CD1c-positive myeloid dendritic cell (primary cell): ENCODE measurements at regions not wholly inside any gene's neighbourhood (a gene's known extent, or its start where the extent isn't known, plus 50 kb on each side); places are given as distances from the start of the nearest gene placed in this dataset.
"Not testable (repeated sequence)": the region's sequence is repeated elsewhere in the genome, so short reads cannot be mapped to it uniquely, and the experiment has no call there.

Source experiments
- DNase-seq: peaks from one replicate; pipeline ENCODE4 v3.0.0-alpha.2; 2016; ENCODE audit errors: extremely low spot score

DNA sequence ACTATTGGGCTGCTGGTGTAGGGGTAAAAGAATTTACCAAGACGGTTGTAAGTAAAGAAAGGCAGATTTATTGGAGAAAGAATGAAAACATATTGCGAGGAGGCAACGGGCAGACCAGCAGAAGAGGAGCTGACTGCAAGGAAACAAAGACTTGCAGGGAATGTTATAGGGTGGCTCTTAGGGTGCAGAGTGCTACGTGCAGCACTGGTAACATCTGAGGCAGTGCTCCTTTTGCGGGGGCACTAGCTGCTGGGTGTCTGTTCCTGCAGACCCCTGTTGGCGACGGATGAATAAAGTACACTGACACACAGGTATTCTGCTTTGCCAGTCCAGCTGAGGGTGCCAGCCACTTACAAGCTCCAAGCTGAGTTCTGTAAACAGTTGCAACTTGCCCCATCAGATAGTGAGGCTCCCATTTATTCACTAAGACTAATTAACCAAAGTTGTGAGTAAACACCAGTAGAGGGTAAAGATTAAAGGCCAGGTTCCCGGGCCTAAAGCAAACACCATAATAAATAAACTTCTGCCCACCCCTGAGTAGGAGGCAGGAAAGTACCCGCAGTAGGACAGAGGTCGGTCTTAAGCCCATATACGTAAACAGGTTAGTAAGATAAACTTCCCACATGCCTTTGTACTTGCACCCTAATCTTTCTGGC, 140.2 kb upstream of the KCNK1 start:
- DNase-seq, result no peak

DNA sequence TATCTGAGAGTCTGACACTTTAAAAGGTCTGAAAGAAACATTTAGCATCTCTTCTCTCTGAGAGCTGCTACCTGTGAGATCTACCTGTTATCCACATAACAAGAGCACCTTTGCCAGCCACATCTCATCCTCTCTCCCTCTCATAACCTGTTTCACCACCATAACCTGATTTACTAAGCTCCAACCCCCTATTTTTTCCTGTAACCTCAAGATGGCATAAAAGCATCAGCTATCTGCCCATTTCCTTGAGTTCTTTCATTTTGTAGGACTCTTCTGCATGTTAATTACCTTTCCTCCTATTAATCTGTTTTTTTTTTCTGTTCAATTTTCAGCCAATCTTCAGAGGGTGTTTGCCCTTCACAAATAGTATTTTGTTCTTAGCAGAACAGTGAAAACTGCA, 136.5 kb upstream of the KCNK1 start:
- DNase-seq, result no peak

DNA sequence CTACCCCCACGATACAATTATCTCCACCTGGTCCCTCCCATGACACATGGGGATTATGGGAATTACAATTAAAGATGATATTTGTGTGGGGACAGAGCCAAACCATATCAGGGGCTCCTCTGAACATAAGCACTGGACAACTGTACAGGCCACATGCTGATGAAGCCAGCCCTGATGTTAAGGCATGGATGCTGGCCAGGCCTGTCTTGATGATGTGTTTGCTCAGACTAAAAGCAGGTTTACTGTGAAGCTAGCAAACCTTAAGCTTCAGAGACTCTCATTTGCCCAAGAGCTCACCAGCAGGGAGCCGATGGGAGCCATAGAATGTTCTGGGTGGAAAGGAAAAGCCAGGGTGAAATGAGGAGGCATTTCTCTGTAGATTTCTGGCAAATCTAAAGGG, 135.3 kb upstream of the KCNK1 start:
- DNase-seq, result no peak

DNA sequence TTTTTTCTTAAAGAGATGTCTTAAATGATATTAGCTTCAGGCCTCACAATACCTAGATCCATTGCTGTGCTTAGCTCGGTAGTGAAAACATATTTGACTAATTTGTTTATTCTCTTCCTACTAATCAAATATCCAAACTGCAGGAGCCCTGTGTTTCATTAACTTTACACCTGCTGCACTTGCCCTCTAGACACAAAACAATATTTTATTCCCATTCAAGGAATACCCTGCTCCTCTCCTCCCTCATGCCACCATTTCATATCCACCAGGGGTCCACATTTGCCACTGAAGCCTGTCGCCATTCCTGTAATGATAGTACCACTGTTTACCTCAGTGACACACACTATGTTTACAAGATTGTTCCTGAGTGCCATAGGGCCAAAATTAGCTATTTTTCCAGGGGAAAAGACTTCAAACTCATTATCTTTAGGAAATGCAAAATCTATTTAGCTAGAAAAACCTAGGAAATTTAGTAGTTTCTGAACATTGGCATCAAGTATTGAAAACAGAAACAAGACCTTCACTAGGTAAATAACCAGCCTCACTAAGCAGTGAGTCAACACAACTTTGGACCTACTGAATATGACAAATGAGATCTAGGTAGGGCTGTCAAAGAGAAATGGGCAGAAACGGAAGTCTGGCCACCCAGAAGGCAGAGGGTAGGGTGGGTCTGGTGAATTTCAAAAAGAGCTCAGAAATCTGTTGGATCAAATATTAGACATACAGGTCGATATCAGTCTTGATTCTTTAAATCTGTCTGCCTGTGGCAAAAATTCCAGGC, 134.6 kb upstream of the KCNK1 start:
- no peak for DNase-seq

DNA sequence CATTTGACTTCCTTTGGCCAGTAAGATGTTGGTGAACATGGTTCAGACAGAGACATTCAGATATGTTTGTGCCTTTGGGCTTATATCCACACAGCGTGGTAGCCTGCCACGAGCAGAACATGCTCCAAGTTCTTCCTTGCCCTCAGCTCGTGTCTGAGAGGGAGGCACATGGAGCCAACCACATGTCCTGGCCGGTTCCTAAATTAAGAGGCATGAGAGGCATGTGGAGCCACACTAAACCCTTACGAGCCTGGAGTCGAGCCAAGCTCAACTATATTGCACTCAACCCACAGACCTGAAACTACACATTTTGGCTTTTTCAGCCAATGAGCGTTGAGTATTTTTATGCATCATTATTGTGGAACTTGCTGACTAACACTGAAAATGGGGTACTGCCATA, 133.7 kb upstream of the KCNK1 start:
- peak; percentile 65 for DNase-seq

DNA sequence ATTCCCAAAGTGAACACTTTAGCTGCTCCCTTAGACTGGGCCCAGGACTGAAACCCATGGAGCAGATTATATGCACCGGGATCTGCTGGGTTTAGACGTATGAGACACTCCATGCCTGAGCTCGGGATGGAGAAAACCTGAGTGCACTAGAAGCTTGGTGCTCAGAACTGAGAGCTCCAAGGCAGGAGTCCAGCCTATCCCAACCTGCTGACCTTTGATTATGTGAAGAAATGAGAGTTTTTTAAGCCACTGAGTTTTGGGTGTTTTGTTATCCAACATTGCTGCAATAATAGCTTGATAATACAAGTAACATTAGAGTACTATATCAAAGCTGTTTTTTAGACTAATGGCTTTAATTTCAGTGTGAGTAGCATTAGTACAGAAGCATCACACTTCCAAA, 131.5 kb upstream of the KCNK1 start:
- no peak for DNase-seq

DNA sequence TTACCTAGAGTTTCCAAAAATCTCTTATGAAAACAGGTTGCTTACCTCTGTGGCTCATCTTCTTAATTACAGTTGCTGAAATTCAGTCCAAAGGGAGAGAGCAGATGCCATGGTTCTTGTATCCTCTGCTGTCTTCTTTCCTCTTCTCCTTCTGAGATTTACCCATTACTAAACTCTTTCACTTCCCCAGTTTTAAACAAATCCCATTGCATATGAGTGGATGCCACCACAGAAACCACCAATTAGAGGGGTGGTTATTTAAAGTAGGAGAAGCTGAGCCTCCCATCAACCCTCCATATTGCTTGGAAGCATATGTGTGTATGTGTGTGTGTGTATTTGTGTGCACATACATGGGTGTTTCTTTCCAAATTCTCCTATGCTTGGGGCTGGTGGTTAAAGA, 128.5 kb upstream of the KCNK1 start:
- DNase-seq, result peak; percentile 27

DNA sequence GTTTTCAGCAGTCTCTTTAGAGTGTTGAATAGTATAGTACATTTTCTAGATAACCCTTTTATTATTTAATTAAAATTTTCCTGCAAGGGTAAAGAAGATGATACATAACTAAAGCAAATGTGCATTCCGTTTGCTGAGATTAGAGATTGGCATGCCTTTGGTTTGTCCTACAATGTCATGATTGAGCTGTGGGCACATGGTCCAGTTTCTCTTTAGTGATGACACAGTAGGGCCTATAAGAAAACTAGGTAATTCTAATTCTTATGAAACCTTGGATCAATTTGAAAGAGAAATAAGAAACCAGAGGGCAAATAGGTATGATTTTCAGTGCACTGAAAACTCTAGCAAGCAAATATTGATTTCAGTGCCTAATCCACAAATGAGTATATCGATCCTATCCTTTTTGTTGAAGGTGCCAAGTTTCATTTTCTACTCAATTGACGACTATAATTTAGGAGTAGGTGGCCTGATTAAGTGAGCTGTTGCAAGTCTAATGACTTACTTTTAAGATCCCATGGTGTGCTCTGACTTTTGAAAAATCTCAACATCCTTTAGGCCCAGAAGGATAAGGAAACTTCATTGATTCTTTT, 128.0 kb upstream of the KCNK1 start:
- no peak for DNase-seq

DNA sequence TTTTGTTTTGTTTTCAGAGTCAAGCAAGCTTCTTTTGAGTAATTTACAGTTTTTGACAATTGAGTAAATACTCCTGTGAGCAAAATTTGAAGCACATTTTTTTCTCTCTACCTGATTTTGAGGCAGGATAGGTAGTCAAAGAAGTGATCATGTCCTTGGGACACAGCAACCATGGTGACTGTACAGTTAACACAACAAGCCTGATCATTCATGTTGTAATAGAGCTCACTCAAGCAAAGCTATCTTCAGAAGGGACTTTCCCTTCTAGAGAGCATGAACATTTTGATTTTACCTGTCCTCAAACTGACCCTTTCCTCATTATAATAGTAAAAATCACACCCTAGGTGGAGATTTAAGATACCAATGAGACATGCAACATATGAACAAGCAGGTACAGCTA, 126.5 kb upstream of the KCNK1 start:
- DNase-seq, result no peak

DNA sequence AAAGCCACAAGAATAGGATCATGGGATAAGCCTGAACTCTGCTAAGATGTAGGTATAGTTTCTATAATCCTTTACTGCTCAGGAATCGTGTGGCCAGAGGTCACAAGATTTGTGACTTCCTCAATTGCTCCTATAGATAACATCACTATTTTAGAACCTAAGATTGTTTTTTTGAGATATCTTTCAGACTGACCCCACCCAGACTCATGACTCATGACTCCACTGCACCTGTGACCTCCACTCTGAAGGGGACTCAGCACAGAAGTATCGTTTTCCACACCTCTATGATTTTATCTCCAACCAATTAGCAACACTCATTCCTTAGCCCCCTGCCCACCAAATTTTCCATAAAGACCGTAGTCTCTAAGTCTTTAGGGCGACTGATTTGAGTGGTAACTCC, 124.5 kb upstream of the KCNK1 start:
- DNase-seq, result peak; percentile 24

DNA sequence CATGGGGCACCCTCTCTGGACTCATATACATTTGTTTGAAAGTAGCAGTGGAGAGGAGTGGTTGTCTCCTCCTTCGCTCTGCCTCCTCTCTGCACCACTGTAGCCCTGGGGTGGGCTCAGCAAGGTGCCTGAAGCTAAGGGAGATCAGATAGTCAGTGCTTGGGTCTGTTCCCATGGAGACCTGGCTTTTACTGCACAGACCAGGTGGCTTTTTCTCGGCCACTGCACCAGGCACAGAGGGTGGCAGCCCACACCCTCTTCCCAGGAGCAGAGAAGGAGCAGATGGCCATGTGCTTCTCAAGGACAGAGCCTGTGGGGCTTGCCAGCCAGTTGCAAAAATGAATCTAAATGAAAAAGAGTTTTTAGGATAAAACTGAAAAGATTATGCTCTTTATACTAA, 123.4 kb upstream of the KCNK1 start:
- DNase-seq, result no peak

DNA sequence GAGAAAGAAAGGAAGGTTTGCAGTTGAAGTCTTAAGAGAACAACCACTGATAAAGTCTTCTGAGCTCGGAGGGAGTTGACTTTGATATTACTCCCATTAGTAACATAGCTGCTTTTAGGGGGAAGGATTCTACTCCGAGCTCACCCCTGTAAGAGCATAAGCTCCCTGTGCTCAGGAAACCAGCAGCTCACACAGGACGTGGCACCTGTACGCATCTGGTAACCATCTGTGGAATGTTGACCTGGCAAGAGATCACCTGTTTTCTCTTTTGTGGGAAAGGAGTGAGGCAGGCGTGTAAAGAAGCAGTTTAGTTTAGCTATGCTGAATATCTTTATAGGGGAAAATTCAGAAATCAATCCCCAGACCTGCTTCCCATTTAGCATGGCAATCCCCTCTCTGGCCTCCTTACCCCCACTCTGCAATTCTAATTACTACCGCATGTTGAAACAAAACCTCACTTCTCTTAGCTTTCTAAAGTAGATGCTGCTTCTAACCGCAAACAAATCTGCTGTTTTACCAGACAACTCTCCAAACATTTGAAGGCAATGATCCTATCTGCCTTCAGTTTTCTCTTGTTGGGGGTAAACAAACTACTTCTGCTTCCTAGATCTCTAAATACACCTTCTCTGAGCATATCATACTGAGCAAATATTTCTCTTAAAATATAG, 121.8 kb upstream of the KCNK1 start:
- DNase-seq, result no peak

DNA sequence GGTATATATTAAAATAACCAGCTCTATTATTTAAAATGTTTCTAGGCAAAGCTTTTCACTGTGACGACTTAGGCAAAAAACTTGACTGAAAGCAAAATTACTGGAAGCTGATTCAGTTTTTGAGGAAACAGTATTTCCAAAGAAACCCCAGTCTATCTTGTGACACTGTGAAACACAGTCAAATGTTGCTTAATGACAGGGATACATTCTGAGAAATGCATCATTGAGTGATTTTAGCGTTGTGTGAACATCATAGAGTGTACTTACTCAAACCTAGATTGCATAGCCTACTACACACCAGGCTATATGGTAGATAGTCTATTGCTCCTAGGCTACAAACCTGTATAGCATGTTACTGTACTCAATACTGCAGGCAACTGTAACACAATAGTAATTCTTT, 116.9 kb upstream of the KCNK1 start:
- peak; percentile 87 for DNase-seq

DNA sequence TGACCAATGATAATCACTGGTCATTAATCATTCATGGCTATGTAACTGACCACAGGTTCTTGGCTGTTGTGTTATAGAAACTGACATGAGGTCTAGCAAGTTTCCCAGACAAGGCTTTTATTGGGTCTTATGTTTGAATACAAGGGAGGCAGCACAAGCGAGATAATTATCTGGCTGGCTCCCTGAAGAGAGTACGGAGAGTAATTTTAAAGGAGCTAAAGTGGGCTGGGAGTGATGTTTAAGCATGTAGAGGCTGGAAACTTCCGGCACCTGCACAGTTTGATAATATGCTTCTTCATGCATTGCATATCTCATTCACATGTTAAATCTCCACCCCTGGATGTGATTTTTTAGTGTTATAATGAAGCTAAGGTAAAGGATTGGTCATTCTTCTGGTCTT, 116.2 kb upstream of the KCNK1 start:
- no peak for DNase-seq

DNA sequence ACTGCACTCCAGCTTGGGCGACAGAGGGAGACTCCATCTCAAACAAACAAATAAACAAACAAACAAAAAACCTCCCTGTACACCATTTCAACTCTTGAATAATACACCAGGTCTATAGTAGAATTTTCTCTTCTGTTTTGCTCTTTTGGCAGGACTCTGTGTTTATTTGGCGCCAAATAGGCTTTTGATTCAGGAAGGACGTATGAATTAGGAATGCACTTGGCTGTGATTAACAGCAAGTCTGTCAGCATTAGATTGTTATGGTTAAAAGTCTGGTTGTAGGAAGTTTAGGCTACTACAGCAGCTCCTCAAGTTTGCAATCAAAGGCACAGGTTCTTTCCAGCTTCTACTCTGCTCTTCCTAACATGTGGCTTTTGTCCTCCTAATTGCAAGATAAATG, 113.8 kb upstream of the KCNK1 start:
- no peak for DNase-seq

DNA sequence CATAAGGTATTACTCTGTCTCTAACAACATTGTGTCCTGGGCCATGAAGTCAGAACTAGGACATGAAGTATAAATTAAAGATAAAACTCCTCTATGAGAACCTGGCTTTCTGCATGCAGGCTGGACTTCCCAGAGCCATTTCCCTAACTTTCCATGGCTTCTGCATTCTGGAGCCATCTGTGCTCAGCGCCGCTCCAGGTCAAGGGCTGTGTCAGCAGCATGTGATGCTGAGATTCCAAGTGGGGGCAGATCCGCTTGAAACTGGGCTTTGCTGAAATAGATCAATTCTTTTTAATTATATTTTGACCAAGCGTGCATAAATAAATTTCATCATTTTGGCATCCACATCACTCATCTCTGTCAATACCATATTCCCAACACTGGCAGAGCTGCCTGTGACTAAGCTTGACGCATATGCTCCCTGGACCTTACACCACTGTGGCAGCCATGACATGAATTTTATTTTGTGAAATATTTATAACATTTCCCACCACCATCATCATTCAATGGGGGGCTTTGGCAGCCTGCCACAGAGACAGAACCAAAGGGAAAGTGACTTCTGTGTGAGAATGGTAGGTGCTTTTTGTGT, 110.4 kb upstream of the KCNK1 start:
- DNase-seq, result no peak

DNA sequence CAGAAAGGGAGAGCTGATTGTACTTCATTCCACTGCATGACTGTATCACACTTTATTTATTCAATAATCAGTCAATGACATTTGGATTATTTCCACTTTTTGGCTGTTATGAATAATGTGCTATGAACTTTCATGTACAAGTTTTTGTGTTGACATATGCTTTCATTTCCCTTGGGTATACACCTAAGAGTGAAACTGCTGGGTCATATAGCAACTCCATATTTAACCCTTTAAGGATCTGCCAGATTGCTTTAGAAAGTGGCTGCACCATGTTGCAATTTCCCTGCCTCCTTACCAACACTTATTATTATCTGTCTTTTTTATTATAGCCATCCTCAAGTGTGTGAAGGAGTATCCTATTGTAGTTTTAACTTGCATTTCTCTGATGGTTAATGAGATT, 108.8 kb upstream of the KCNK1 start:
- DNase-seq, result peak; percentile 45

DNA sequence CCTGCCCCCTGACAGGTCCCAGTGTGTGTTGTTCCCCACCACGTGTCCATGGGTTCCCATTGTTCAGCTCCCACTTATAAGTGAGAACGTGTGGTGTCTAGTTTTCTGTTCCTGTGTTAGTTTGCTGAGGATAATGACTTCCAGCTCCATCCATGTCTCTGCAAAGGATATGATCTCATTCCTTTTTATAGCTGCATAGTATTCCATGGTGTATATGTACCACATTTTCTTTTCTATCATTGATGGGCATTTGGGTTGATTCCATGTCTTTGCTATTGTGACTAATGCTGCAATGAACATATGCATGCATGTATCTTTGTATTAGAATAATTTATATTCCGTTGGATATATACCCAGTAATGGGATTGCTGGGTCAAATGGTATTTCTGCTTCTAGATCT, 108.0 kb upstream of the KCNK1 start:
- DNase-seq, result not testable (repeated sequence)

DNA sequence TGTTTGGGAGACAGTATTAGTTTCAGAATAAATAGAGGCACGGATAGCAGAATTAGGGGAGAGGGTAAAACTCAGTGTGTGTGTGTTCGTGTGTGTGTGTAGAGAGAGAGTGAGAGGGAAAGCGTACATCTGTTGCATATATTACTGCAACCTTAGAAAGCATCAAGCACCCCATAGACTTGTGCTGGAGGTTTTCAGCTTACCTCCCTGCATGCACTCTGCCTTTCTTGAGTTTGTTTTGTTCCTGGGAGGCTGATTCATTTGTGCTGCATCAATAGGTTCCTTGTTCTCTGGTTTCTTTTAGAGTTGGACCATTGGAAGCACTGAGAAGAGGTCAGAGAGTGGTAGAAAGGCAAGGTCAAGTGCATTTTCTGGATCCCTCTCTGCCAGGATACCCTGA, 104.4 kb upstream of the KCNK1 start:
- no peak for DNase-seq

DNA sequence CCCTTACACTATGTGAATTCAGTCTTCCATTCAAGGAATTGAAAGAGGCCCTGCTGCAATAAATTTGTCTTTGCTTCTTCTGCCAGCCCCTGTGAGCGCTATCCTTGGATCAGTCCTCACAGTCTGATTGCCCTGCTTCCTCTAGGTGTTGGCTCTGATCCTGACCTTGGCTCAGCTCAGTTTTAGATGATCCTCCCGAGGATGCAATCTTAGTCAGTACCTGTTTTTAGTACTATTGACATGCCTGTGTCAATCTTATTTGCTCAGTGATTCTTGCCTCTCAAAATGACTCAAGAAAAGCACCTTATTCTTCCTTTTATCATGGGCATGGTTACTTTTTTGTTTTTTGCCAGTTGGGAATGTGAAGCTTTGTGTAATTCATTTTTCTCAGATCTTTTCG, 101.4 kb upstream of the KCNK1 start:
- no peak for DNase-seq

DNA sequence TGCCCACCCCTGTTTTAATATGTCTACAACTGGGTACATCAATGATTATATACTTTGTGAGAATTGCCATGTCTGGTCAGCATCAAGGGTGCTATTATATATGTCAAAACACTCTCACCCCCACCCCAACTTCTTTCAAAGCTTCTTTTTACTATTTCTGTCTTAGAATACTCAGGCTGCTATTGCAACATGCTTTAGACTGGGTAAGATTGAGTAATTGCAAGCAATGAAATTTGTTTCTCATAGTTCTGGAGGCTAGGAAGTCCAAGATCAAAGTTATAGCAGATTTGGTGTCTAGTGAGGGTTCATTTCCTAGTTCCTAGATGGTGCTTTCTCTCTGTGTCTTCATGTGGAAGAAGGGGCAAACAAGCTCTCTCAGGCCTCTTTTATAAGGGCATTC, 100.5 kb upstream of the KCNK1 start:
- peak; percentile 46 for DNase-seq

DNA sequence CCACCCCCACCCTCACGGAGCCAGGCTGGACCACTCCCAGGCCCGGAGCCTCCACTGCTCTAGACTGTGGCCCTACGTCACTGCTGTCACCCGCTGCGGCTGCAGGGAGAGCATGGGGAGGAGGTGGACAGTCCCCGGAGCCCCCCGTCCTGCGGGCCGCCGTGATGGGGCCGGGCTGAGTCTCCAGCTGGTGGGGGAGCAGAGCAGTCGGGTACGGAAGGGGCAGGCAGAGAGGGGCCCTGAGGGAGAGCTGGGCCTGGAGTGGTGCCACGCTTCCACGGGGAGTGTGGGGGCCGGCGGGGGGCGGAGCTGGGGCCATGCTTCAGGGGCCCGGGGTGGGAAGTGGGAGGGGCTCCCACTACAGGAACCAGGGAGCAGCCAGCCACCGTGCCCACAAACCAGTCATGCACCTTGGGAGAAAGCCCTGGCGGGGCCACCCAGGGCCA, 98.9 kb upstream of the KCNK1 start:
- no peak for DNase-seq
